ENCODE measurements at regions not wholly inside any gene's neighbourhood (a gene's known extent, or its start where the extent isn't known, plus 50 kb on each side); places are given as distances from the start of the nearest gene placed in this dataset.

DNA sequence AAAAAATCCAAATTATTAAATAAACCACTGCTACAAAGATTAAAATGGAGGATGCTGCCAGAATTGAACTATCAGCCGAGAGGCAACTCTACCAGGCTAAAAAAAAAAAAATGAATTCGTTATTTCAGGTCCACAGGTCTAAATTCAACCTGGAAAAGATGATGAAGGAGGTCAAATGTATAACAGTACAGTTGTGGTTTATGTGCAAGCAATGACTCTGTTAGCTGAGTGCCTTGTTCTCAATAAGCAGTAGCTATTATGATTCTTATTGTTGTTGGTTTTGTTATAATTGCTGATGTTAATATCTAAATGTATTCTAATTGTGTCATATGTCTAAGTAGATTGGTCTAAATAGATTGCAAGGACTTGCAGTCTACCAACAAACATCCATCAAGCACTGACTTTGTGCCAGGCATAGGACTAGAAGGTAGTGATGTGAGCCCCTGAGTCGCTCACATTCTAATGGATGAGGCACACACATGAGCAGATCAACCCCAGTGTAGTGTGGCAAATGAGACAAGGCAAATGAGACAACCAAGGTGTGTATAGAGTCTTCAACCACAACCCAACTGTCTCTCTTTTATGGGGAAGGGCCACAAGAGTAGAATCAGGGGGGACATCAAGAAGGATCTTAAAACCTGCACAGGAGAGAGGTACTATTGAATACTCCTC, 77.0 kb upstream of the PLEKHG7 start:
- TF ChIP-seq, protein P1, sequence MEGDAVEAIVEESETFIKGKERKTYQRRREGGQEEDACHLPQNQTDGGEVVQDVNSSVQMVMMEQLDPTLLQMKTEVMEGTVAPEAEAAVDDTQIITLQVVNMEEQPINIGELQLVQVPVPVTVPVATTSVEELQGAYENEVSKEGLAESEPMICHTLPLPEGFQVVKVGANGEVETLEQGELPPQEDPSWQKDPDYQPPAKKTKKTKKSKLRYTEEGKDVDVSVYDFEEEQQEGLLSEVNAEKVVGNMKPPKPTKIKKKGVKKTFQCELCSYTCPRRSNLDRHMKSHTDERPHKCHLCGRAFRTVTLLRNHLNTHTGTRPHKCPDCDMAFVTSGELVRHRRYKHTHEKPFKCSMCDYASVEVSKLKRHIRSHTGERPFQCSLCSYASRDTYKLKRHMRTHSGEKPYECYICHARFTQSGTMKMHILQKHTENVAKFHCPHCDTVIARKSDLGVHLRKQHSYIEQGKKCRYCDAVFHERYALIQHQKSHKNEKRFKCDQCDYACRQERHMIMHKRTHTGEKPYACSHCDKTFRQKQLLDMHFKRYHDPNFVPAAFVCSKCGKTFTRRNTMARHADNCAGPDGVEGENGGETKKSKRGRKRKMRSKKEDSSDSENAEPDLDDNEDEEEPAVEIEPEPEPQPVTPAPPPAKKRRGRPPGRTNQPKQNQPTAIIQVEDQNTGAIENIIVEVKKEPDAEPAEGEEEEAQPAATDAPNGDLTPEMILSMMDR (IDR thresholded peaks at IDR 0.05; ENCODE audit: low read depth, low read length, missing control alignments): no peak
- DNase-seq (ENCODE audit: extremely low read depth, low read depth): no peak
- H3K4me3 ChIP-seq (replicated peaks; ENCODE audit: low read depth, low read length): no peak overlapping the region

DNA sequence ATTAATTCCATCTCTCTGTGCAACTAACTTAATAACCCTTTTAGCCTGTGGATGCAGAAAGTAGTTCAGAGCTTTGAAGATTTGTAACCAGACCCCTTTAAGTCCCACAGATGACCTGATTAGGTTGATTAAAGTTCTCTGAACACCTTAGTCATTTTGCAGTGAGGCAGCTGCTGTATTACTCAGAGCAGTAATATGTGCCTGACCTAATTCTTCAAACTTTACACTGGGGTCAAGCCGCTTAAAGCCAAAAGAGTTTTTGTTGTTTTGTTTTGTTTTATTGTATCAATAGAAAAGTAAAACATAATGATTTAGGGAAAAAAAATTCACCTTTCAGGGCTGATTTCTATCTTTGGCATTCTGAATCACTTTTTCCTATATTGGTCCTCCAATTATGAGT, 78.6 kb upstream of the PLEKHG7 start:
- no peak overlapping the region for H3K4me3 ChIP-seq (replicated peaks; ENCODE audit: low read depth, low read length)
- no peak for DNase-seq (ENCODE audit: extremely low read depth, low read depth)
- TF ChIP-seq, protein P1 (IDR thresholded peaks at IDR 0.05; ENCODE audit: low read depth, low read length, missing control alignments): no peak

DNA sequence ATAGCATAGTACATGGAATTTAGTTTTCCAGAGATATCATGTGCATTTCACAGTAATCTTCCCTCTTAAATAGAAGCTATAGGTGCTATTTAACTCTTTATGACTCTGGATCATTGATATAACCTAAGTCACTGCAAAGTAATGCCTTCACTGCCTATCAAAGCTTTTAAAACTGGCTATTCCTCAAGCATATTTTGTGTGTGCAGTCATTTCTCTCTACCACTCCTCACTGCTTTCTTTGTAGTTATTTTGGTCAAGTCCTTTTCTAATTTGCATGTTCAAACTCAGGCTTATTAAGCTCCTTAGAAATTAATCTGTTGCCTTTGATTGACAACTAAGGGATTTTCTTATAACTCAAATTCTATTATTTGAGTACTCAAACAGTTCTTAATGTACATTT, 79.4 kb upstream of the PLEKHG7 start:
- no peak overlapping the region for H3K4me3 ChIP-seq (replicated peaks; ENCODE audit: low read depth, low read length)
- DNase-seq (ENCODE audit: extremely low read depth, low read depth): no peak
- TF ChIP-seq, protein P1 (IDR thresholded peaks at IDR 0.05; ENCODE audit: low read depth, low read length, missing control alignments): no peak

DNA sequence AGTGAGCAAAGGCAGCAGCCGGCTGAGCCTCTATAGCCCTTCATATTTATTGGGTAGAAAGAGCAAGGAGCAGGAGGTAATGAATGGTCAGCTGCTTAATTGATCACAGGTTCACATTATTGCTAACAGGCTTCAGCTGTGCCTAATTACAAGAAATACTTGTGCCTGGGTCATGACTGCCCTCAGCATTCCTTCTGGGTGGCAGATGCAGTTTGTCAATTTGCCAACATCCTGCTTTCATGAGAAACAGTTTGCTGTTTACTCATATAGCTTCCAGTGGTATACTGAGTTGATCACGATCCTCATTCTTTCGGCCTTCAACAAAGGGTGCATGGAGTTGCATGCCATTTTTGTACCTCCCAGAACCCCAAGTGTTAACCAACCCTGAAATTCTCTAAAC, 81.0 kb upstream of the PLEKHG7 start:
- DNase-seq (ENCODE audit: extremely low read depth, low read depth): no peak
- TF ChIP-seq, protein P1 (IDR thresholded peaks at IDR 0.05; ENCODE audit: low read depth, low read length, missing control alignments): no peak

DNA sequence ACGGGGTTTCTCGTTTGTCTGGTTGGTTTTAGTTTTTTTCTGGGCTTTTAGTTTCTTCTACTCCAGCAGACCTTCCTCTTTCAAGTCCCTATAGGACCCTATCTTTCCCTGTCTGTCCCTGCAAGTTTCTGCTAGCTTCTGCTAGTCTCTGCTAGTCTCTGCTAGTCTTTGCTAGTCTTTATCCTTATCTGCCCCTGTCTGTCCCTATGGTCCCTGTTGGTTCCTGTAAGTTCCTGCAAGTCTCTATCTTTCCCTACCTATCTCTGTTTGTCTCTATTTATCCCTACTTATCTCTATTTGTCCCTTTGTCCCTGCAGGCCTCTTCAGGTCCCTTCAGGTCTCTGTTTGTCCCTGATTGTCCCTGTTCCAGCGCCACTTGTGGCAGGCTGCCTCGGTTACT, 81.5 kb upstream of the PLEKHG7 start:
- no peak overlapping the region for H3K4me3 ChIP-seq (replicated peaks; ENCODE audit: low read depth, low read length)
- TF ChIP-seq, protein P1 (IDR thresholded peaks at IDR 0.05; ENCODE audit: low read depth, low read length, missing control alignments): no peak
- DNase-seq (ENCODE audit: extremely low read depth, low read depth): no peak

More for the DNA sequence above, 81.0 kb upstream of the PLEKHG7 start:
- H3K4me3 ChIP-seq (replicated peaks; ENCODE audit: low read depth, low read length): no peak overlapping the region

DNA sequence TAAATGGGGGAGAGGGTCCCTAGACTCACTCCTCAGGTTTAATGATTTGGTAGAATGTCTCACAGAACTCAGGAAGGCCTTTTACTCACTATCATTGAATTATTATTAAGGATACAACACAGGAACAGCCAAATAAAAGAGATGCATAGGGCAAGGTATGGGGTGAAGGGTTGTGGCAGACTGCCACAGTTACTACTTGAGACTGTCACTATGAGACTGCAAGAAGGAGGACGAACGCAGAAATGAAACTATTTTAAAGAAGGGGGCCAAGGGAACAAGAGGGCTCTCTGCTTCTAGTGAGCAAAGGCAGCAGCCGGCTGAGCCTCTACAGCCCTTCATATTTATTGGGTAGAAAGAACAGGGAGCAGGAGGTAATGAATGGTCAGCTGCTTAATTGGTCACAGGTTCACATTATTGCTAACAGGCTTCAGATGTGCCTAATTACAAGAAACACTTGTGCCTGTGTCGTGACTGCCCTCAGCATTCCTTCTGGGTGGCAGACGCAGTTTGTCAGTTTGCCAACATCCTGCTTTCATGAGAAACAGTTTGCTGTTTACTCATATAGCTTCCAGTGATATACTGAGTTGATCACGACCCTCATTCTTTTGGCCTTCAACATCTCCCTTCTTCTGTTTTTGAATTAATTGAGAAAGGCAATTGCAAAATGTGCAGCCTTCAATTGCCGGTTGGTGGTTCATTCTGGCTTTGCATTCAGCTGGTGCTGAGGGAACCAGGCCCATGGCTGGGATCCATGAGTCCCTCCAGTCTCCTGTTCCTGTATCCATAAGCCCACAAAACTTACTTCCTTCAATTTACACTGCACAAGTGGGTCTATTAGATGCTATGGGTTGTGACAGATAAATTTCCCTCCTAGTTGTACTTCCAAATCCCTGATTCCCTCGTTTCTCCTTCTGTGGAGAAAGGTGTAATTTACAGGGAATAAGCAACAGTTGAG, 82.8 kb upstream of the PLEKHG7 start:
- TF ChIP-seq, protein P1 (IDR thresholded peaks at IDR 0.05; ENCODE audit: low read depth, low read length, missing control alignments): no peak
- no peak for DNase-seq (ENCODE audit: extremely low read depth, low read depth)
- H3K4me3 ChIP-seq (replicated peaks; ENCODE audit: low read depth, low read length): no peak overlapping the region
